ENCODE measurements at regions not wholly inside any gene's neighbourhood (a gene's known extent, or its start where the extent isn't known, plus 50 kb on each side); places are given as distances from the start of the nearest gene placed in this dataset.

DNA sequence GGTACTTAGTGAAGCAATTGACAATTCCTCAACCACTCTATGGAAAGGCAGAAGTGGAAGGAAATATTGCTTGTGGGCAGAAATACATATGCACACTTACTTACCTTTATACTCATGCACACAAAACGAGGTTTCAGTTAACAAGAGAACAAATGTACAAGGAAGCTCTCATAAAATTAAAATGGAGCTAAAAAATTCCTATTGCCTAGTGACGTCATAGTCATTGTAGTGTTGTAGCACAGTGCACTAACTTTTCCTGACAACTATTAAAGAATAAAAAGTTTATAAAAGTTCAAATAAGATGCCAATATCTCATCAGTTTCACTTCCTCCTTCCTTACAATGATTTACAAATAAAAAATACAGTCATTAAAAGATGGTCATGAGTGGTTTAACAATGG, 1161.9 kb upstream of the NRXN1 start:
- DNase-seq: no peak
- no peaks in the 10 kb centered on the region for H3K9me3 ChIP-seq
- WGBS, 2 donors: 43 to 60% methylated on average over 2 of the region's 2 CpGs
- ATAC-seq (ENCODE audit: low FRiP score in 2 of 2): no peak
- H3K27ac ChIP-seq: no peak overlapping the region
- H3K36me3 ChIP-seq: no peaks in the 10 kb centered on the region
- H3K4me1 ChIP-seq: no peaks in the 10 kb centered on the region
- TF ChIP-seq POLR2A (IDR thresholded peaks at IDR 0.05) (no peak), EP300 (IDR thresholded peaks at IDR 0.05) (no peak), POLR2AphosphoS5 (IDR thresholded peaks at IDR 0.05) (no peak)
- TF ChIP-seq, protein P1, sequence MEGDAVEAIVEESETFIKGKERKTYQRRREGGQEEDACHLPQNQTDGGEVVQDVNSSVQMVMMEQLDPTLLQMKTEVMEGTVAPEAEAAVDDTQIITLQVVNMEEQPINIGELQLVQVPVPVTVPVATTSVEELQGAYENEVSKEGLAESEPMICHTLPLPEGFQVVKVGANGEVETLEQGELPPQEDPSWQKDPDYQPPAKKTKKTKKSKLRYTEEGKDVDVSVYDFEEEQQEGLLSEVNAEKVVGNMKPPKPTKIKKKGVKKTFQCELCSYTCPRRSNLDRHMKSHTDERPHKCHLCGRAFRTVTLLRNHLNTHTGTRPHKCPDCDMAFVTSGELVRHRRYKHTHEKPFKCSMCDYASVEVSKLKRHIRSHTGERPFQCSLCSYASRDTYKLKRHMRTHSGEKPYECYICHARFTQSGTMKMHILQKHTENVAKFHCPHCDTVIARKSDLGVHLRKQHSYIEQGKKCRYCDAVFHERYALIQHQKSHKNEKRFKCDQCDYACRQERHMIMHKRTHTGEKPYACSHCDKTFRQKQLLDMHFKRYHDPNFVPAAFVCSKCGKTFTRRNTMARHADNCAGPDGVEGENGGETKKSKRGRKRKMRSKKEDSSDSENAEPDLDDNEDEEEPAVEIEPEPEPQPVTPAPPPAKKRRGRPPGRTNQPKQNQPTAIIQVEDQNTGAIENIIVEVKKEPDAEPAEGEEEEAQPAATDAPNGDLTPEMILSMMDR (IDR thresholded peaks at IDR 0.05): no peak
- H3K27me3 ChIP-seq: no peaks in the 10 kb centered on the region
- H3K4me3 ChIP-seq: no peak overlapping the region

DNA sequence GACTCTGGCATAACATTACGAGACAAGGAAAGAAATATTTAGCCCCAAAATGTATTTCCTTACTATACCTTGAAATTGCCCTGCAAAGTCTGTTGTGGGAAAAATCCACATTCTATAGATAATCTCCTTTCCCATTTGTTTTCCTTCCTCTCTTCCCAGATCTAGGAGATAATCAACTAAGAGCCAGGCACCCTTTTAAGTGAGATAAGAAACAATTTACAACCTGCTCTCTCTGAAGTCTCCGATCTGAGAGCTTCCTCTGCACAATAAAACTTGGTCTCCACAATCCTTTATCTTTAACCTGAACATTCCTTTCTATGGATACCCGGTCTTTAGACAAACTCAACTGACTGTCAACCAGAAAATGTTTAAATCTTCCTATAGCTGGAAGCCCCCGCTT, 1160.7 kb upstream of the NRXN1 start:
- Histone ChIP-seq H3K4me1 (no peaks in the 10 kb centered on the region), H3K4me3 (no peak overlapping the region), H3K36me3 (no peaks in the 10 kb centered on the region), H3K27me3 (no peaks in the 10 kb centered on the region), H3K9me3 (no peaks in the 10 kb centered on the region), H3K27ac (no peak overlapping the region)
- TF ChIP-seq POLR2AphosphoS5 (IDR thresholded peaks at IDR 0.05) (no peak), EP300 (IDR thresholded peaks at IDR 0.05) (no peak), POLR2A (IDR thresholded peaks at IDR 0.05) (no peak)
- TF ChIP-seq, protein P1 (IDR thresholded peaks at IDR 0.05): no peak
- no peak for ATAC-seq (ENCODE audit: low FRiP score in 2 of 2)
- 46 to 48% methylated on average over 4 of the region's 4 CpGs for WGBS, 2 donors
- no peak for DNase-seq

DNA sequence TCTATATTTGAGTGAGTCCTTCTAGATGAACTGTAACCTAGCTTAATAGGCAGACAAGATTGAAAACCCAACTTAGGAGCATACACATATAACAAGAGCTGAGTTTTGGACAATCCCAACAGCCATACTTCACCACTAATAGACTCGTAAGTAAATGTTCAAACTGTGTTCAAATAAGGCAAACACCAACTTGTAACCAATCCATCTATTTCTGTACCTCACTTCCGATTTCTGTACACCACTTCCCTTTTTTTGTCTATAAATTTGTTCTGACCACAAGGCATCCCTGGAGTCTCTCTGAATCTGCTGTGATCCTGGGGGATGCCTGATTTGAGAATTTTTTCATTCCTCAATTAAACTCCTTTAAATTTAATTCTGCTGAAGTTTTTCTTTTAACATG, 1149.1 kb upstream of the NRXN1 start:
- Histone ChIP-seq H3K4me3 (no peak overlapping the region), H3K27ac (no peak overlapping the region), H3K27me3 (no peaks in the 10 kb centered on the region), H3K4me1 (no peaks in the 10 kb centered on the region), H3K9me3 (no peaks in the 10 kb centered on the region), H3K36me3 (no peaks in the 10 kb centered on the region)
- DNase-seq: no peak
- TF ChIP-seq POLR2AphosphoS5 (IDR thresholded peaks at IDR 0.05) (no peak), EP300 (IDR thresholded peaks at IDR 0.05) (no peak), POLR2A (IDR thresholded peaks at IDR 0.05) (no peak)
- TF ChIP-seq, protein P1 (IDR thresholded peaks at IDR 0.05): no peak
- WGBS, 2 donors: 40 to 82% methylated on average over 2 of the region's 2 CpGs
- ATAC-seq (ENCODE audit: low FRiP score in 2 of 2): no peak

DNA sequence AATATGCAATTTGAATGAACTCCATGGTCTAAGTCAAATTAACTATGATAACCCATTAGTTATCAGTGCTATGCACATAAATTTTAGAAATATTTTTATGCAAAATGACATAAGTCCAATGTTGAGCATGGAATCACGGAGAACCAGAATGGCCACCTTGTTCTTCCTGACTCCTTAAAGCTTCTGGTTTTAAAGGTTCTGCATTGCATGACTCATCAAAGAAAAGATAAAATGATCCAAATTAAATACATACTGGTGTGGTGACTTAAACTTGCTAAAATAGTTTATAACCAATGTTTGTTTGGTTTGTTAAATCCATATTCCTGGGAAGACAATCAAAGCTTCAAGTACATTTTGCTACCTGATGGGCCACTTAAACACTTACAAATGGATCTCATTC, 1146.9 kb upstream of the NRXN1 start:
- Histone ChIP-seq H3K4me1 (no peaks in the 10 kb centered on the region), H3K27ac (no peak overlapping the region), H3K27me3 (no peaks in the 10 kb centered on the region), H3K9me3 (no peaks in the 10 kb centered on the region), H3K4me3 (no peak overlapping the region), H3K36me3 (no peaks in the 10 kb centered on the region)
- TF ChIP-seq, protein P1 (IDR thresholded peaks at IDR 0.05): no peak
- TF ChIP-seq POLR2AphosphoS5 (IDR thresholded peaks at IDR 0.05) (no peak), EP300 (IDR thresholded peaks at IDR 0.05) (no peak), POLR2A (IDR thresholded peaks at IDR 0.05) (no peak)
- whole genome bisulfite sequencing, 2 donors: 77 to 85% methylated on average over 1 of the region's 1 CpG
- ATAC-seq (ENCODE audit: low FRiP score in 2 of 2): no peak
- DNase-seq: no peak

DNA sequence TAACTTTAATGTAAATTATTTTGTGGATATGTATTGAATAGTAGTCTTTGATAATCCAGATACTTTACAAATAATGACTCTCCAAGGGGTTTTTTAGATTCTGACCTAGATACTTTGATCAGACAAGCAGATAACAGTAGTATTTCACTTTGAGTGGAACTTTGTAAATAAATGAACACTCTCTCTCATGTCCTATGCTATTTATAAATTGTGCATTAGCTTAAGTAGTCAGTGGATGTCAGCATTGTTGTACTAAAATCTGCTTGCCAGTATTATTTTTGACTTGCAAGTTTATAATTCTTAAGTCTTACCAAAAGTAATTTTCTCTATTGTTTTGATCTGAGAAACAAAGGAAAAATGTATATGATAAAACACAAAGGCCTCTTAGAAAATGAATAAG, 1113.1 kb upstream of the NRXN1 start:
- no peaks in the 10 kb centered on the region for H3K4me1 ChIP-seq
- no peaks in the 10 kb centered on the region for H3K36me3 ChIP-seq
- no peak for ATAC-seq (ENCODE audit: low FRiP score in 2 of 2)
- H3K9me3 ChIP-seq: no peaks in the 10 kb centered on the region
- DNase-seq: no peak
- no peak overlapping the region for H3K27ac ChIP-seq
- TF ChIP-seq POLR2A (IDR thresholded peaks at IDR 0.05) (no peak), EP300 (IDR thresholded peaks at IDR 0.05) (no peak), POLR2AphosphoS5 (IDR thresholded peaks at IDR 0.05) (no peak)
- TF ChIP-seq, protein P1 (IDR thresholded peaks at IDR 0.05): no peak
- no peaks in the 10 kb centered on the region for H3K27me3 ChIP-seq
- no peak overlapping the region for H3K4me3 ChIP-seq
